Transverse colon (tissue), 4 donors: ENCODE measurements at regions not wholly inside any gene's neighbourhood (a gene's known extent, or its start where the extent isn't known, plus 50 kb on each side); places are given as distances from the start of the nearest gene placed in this dataset.

ENCODE experiments used
- DNase-seq: peaks from one replicate; pipeline ENCODE4 v3.0.0-alpha.2; 2019
- H3K27ac ChIP-seq, 4 donors: fragments of 200-600 bp; sonication (generic); 2 replicates each; pipeline ENCODE4 v1.5.1; 2016 to 2018; ENCODE audit warnings: inconsistent platforms in 4 of 4
- H3K27me3 ChIP-seq: fragments of 200-600 bp; sonication (generic); 2 replicates; pipeline ENCODE4 v1.5.1; 2017; ENCODE audit warnings: inconsistent platforms
- H3K36me3 ChIP-seq, 4 donors: fragments of 200-600 bp; sonication (generic); 2 replicates each; pipeline ENCODE4 v1.5.1; 2017 to 2019; ENCODE audit warnings: inconsistent platforms in 4 of 4
- H3K4me1 ChIP-seq, 4 donors: fragments of 200-600 bp; sonication (generic); 2 replicates each; pipeline ENCODE4 v1.5.1; 2017 to 2020; ENCODE audit warnings: inconsistent platforms in 4 of 4
- H3K4me3 ChIP-seq, 4 donors: fragments of 200-600 bp; sonication (generic); 1 replicate in 1 of 4; 2 replicates in 3 of 4; pipeline versions ENCODE4 v1.5.1 to v1.6.1; 2017 to 2019; ENCODE audit warnings: inconsistent platforms in 4 of 4
- H3K9me3 ChIP-seq, 2 donors: fragments of 200-600 bp; sonication (generic); 2 replicates each; pipeline ENCODE4 v1.5.1; 2017 to 2019; ENCODE audit warnings: inconsistent platforms in 2 of 2
- EP300 ChIP-seq: sonication (generic); formaldehyde crosslinking; IDR thresholded peaks from one replicate; pipeline ENCODE4 v1.6.1; 2017; ENCODE audit warnings: antibody characterized with exemption, low read depth
- POLR2A ChIP-seq: fragments of 450-650 bp; IDR thresholded peaks from one replicate; pipeline ENCODE4 v1.6.1; 2016; ENCODE audit warnings: antibody characterized with exemption, mild to moderate bottlenecking, moderate library complexity
- POLR2AphosphoS5 ChIP-seq, 3 donors: sonication (generic); formaldehyde crosslinking; IDR thresholded peaks; one replicate each; pipeline ENCODE4 v1.6.1; 2016; ENCODE audit warnings: antibody characterized with exemption in 3 of 3
- WGBS, 2 donors: methylation state at CpG; one replicate each; pipeline ENCODE4 v1.1.5; 2018; ENCODE audit warnings: low coverage in 1 of 2; 5-methylcytosine and 5-hydroxymethylcytosine counted together
- in situ Hi-C, 4 donors: fragments of 200-750 bp; cut with MboI; loops; one replicate each; pipeline versions ENCODE4 v1.15.0 to v1.15.1; 2017; ENCODE audit warnings: low sequenced_read_pairs in 3 of 4, low pct_ligation_motif_present in 1 of 4, low pct_unique_long_range_greater_than_20kb in 1 of 4
- intact Hi-C: fragments of 100-400 bp; cut with DNase I; formaldehyde crosslinking; loops from one replicate; pipeline ENCODE4 v1.15.1; 2023; ENCODE audit warnings: low total_unique reads
- TF ChIP-seq, protein P1 (sequence below), 5 experiments: fragments of 200-600 bp in 3 of 5; fragments of 450-650 bp in 2 of 5; sonication (generic) in 3 of 5; IDR thresholded peaks; 1 replicate in 2 of 5; 2 replicates in 3 of 5; pipeline ENCODE4 v1.5.1; 2016 to 2017; ENCODE audit warnings: antibody characterized with exemption in 5 of 5, inconsistent platforms in 3 of 5, mild to moderate bottlenecking in 2 of 5, moderate library complexity in 1 of 5

DNA sequence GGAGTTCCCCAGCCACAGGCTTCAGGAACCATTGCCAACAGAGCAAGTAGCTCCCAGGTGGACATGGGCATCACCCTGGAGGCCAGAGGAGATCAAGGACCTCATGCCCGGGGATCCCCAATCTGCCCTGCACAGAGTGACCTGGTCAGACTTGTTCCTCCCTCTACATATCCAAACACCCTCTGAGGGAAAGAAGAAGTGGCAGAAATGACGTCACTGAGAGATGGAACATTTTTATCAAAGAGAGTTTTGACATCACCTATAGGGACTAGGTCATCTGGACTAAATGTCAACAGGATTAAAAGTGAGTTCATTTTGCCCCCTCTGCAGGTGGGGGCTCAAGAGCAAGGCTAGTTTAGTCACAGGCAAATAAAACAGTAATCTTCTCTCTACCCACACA is 273.7 kb downstream of the SKAP2 start:
- Histone ChIP-seq H3K36me3 (no peaks in the 10 kb centered on the region), H3K9me3 (no peaks in the 10 kb centered on the region), H3K27me3 (no peaks in the 10 kb centered on the region), H3K27ac (no peak overlapping the region), H3K4me3 (no peak overlapping the region), H3K4me1 (no peaks in the 10 kb centered on the region)
- intact Hi-C loops (no loop called here), in situ Hi-C loops (no loop called here)
- no peak for DNase-seq
- WGBS, 2 donors, result 80 to 83% methylated on average over 1 to 2 of the region's 2 CpGs
- TF ChIP-seq EP300 (no peak), POLR2A (no peak), POLR2AphosphoS5 (IDR thresholded peaks at IDR 0.05) (no peak)
- TF ChIP-seq, protein P1, sequence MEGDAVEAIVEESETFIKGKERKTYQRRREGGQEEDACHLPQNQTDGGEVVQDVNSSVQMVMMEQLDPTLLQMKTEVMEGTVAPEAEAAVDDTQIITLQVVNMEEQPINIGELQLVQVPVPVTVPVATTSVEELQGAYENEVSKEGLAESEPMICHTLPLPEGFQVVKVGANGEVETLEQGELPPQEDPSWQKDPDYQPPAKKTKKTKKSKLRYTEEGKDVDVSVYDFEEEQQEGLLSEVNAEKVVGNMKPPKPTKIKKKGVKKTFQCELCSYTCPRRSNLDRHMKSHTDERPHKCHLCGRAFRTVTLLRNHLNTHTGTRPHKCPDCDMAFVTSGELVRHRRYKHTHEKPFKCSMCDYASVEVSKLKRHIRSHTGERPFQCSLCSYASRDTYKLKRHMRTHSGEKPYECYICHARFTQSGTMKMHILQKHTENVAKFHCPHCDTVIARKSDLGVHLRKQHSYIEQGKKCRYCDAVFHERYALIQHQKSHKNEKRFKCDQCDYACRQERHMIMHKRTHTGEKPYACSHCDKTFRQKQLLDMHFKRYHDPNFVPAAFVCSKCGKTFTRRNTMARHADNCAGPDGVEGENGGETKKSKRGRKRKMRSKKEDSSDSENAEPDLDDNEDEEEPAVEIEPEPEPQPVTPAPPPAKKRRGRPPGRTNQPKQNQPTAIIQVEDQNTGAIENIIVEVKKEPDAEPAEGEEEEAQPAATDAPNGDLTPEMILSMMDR (IDR thresholded peaks at IDR 0.05), result no peak

DNA sequence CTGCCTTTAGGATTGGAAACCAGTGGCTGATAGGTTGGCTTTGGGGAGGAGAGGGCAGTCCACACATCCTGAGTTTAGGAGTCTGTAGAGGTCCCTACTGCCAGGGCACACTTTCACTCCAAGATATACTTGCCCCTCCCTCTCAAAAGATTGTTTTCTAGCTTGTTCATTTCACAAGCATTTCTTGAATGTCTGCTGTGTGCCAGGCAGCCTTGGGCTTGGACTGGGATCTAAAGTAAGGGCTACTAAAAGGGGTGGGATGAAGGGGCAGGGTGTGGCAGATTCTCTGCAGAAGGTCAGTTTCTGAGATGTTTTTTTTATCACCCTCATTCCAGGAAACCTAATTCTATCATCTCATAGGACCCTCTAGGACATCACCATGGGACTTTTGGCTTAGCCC is 272.4 kb downstream of the SKAP2 start:
- H3K4me3 ChIP-seq, result no peak overlapping the region
- TF ChIP-seq POLR2AphosphoS5 (IDR thresholded peaks at IDR 0.05), result no peak
- TF ChIP-seq EP300, result no peak
- TF ChIP-seq POLR2A, result no peak
- TF ChIP-seq, protein P1 (IDR thresholded peaks at IDR 0.05), result no peak
- no peaks in the 10 kb centered on the region for H3K9me3 ChIP-seq
- H3K27me3 ChIP-seq, result no peaks in the 10 kb centered on the region
- intact Hi-C loops, result no loop called here
- no peaks in the 10 kb centered on the region for H3K4me1 ChIP-seq
- no peaks in the 10 kb centered on the region for H3K36me3 ChIP-seq
- in situ Hi-C loops, result no loop called here
- no peak overlapping the region for H3K27ac ChIP-seq
- no peak for DNase-seq

DNA sequence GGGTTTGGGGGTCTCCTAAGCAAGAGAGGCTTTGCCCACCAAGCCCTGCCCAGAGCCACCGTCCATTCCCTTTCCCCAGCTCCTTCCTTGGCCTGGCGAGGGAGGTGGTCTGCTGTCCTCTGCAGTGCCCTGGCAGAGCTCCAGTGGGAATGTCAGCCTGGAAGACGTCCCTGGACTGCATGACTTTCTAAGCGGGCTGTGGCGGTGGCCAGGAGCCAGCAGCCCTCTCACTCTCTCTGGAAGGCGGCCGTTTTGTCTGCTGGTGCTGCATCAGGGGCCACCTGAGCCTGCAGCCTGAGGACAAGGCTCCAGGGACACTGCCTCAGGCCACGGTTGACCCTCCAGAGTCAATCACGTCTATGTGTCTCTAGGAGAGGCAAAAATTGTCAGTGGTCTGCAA is 271.0 kb downstream of the SKAP2 start:
- intact Hi-C loops (no loop called here), in situ Hi-C loops (no loop called here)
- Histone ChIP-seq H3K27me3 (no peaks in the 10 kb centered on the region), H3K27ac (no peak overlapping the region), H3K4me3 (no peak overlapping the region), H3K36me3 (no peaks in the 10 kb centered on the region), H3K4me1 (no peaks in the 10 kb centered on the region), H3K9me3 (no peaks in the 10 kb centered on the region)
- DNase-seq, result no peak
- no peak for TF ChIP-seq EP300
- no peak for TF ChIP-seq POLR2A
- TF ChIP-seq, protein P1 (IDR thresholded peaks at IDR 0.05), result no peak
- no peak for TF ChIP-seq POLR2AphosphoS5 (IDR thresholded peaks at IDR 0.05)
- WGBS, 2 donors, result 63 to 67% methylated on average over 1 to 9 of the region's 9 CpGs

DNA sequence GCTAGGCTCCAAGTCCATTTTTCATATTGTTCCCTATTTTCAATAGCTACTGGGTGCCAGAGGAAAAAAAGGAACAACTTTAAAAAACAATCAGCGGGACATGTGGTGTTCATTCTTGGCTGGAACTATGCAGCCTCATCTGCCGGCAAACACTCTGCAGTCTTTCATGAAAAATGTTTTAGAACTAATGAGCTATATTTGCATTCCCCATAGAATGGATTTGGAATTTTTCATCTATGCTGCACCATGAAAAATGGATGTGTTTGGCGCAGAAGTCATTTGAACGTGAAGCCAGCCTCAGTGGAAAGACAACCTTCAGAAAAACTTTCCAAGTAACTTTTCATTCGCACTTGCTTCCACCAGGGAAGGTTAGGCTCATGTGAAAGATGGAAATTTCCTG is 270.5 kb downstream of the SKAP2 start:
- TF ChIP-seq, protein P1 (IDR thresholded peaks at IDR 0.05), result no peak
- TF ChIP-seq POLR2A, result no peak
- no peak for TF ChIP-seq POLR2AphosphoS5 (IDR thresholded peaks at IDR 0.05)
- TF ChIP-seq EP300, result no peak

More for the DNA sequence above, 270.5 kb downstream of the SKAP2 start:
- Histone ChIP-seq H3K9me3 (no peaks in the 10 kb centered on the region), H3K27me3 (no peaks in the 10 kb centered on the region), H3K36me3 (no peaks in the 10 kb centered on the region), H3K4me3 (no peak overlapping the region), H3K27ac (no peak overlapping the region), H3K4me1 (no peaks in the 10 kb centered on the region)
- 66% methylated on average over 5 of the region's 5 CpGs for WGBS, 2 donors
- intact Hi-C loops, result no loop called here
- DNase-seq, result no peak
- in situ Hi-C loops, result no loop called here
